ENCODE measurements at regions not wholly inside any gene's neighbourhood (a gene's known extent, or its start where the extent isn't known, plus 50 kb on each side); places are given as distances from the start of the nearest gene placed in this dataset.

- CTCF ChIA-PET = interaction anchor here (0.6 kb wide), 1 partner anchor 11 kb away, joined by 3 read pairs; no protein-coding TSS in a partner anchor
- H3K9me3 ChIP-seq (ENCODE audit: control insufficient read depth, insufficient read depth, low read length) = no peaks in the 10 kb centered on the region
- no peaks in the 10 kb centered on the region for H3K9me1 ChIP-seq (ENCODE audit: insufficient read depth, low read length)
Measured at GRCh38 chr4:41424522-41424921, 113.4 kb upstream of the LIMCH1 start.

More at GRCh38 chr4:41424522-41424921, 113.4 kb upstream of the LIMCH1 start:
- no peak overlapping the region for H3K18ac ChIP-seq (ENCODE audit: low read depth, low read length)
- H3K27me3 ChIP-seq (ENCODE audit: control insufficient read depth, insufficient read depth, low read length) = no peaks in the 10 kb centered on the region; the same call in none of the 2 replicates
- DNase-seq (no peak), ATAC-seq (ENCODE audit: low read depth) (no peak)
- H4K5ac ChIP-seq (ENCODE audit: low read depth, low read length) = no peak overlapping the region
- H3K9ac ChIP-seq (ENCODE audit: low read depth, low read length) = no peak overlapping the region
- intact Hi-C loops (cut with micrococcal nuclease) (no loop called here), in situ Hi-C loops (cut with MboI; ENCODE audit: low sequenced_read_pairs) (no loop called here), dilution Hi-C loops (cut with HindIII; ENCODE audit: low sequenced_read_pairs, unreplicated experiment) (no loop called here)
- no peak overlapping the region for H2BK20ac ChIP-seq (ENCODE audit: low read depth, low read length)
- H3K27ac ChIP-seq (ENCODE audit: insufficient read depth, low read length) = no peak overlapping the region
- no peak overlapping the region for H2AK5ac ChIP-seq (ENCODE audit: low read depth, low read length)
- H4K8ac ChIP-seq (ENCODE audit: low read depth in 2 of 2, low read length in 2 of 2) = no peak overlapping the region
- no peak for TF ChIP-seq NFE2L2 (IDR thresholded peaks at IDR 0.05; ENCODE audit: low read depth, low read length)
- TF ChIP-seq SMC3 (IDR thresholded peaks at IDR 0.05; ENCODE audit: low read depth, low read length) = no peak
- no peak for TF ChIP-seq RFX5 (IDR thresholded peaks at IDR 0.05; ENCODE audit: low read depth, low read length)
- no peak for TF ChIP-seq USF2 (IDR thresholded peaks at IDR 0.05; ENCODE audit: low read depth, low read length)
- TF ChIP-seq FOS (IDR thresholded peaks at IDR 0.05; ENCODE audit: low read depth, low read length) = no peak
- TF ChIP-seq RCOR1 (IDR thresholded peaks at IDR 0.05; ENCODE audit: insufficient replicate concordance, low read length) = no peak
- TF ChIP-seq MXI1 (IDR thresholded peaks at IDR 0.05; ENCODE audit: borderline replicate concordance, low read depth, low read length) = no peak
- no peak for TF ChIP-seq CTCF (conservative IDR thresholded peaks at IDR 0.05; ENCODE audit: low read depth, low read length)
- POLR2A ChIA-PET (ENCODE audit: unreplicated experiment) = no interaction called here
- H2BK5ac ChIP-seq (ENCODE audit: low read depth, low read length, poor library complexity, severe bottlenecking) = no peak overlapping the region
- H3K79me1 ChIP-seq (ENCODE audit: low read depth in 1 of 2, low read length in 2 of 2) = no peaks in the 10 kb centered on the region
- H3K4me3 ChIP-seq (ENCODE audit: insufficient read depth, low read depth, low read length) = no peak overlapping the region
- H3K4ac ChIP-seq (ENCODE audit: low read depth, low read length) = no peak overlapping the region
- no peak overlapping the region for H3K23ac ChIP-seq (ENCODE audit: low read depth, low read length)
- no TSS peak for BruUV-seq (replicated peaks)
- H2AFZ ChIP-seq (replicated peaks; ENCODE audit: low read length, poor library complexity) = no peak overlapping the region
- no peak overlapping the region for H3K4me2 ChIP-seq (ENCODE audit: low read depth, low read length)
- H3K56ac ChIP-seq (ENCODE audit: extremely low read depth, insufficient read depth, low read length) = no peak overlapping the region
- H4K91ac ChIP-seq (ENCODE audit: insufficient read depth, low read depth, low read length) = no peak overlapping the region
- H4K20me1 ChIP-seq (ENCODE audit: insufficient read depth, low read length) = no peaks in the 10 kb centered on the region
- no peak overlapping the region for H2AK9ac ChIP-seq (replicated peaks; ENCODE audit: low read depth, low read length, poor library complexity)
- no peak overlapping the region for H2BK15ac ChIP-seq (ENCODE audit: low read depth, low read length)
- H3K36me3 ChIP-seq (ENCODE audit: control insufficient read depth, insufficient read depth, low read length) = no peaks in the 10 kb centered on the region
- no peak overlapping the region for H2BK120ac ChIP-seq (ENCODE audit: low read depth, low read length)
- peaks cover 4% of the 10 kb centered on the region; the same call in 1 of the 2 replicates for H3K4me1 ChIP-seq (ENCODE audit: control insufficient read depth, insufficient read depth, low read length)
- no peak overlapping the region for H3K14ac ChIP-seq (replicated peaks; ENCODE audit: low read depth, low read length)

Data from IMR-90 (cell line).